ENCODE measurements at regions not wholly inside any gene's neighbourhood (a gene's known extent, or its start where the extent isn't known, plus 50 kb on each side); places are given as distances from the start of the nearest gene placed in this dataset.
"Not testable (repeated sequence)": the region's sequence is repeated elsewhere in the genome, so short reads cannot be mapped to it uniquely, and the experiment has no call there.

GRCh38 chr20:52305024-52305645, 113.6 kb upstream of the ZFP64 start:
- no peaks in the 10 kb centered on the region for H3K36me3 ChIP-seq (ENCODE audit: insufficient read depth, low read length)
- H3K27me3 ChIP-seq (ENCODE audit: insufficient read depth, low read length): peaks cover 7% of the 10 kb centered on the region; the same call in 1 of the 2 replicates
- no peak overlapping the region for H2AFZ ChIP-seq (ENCODE audit: low read length, unreplicated experiment)
- H3K27ac ChIP-seq (ENCODE audit: low read depth, low read length): no peak overlapping the region
- no peaks in the 10 kb centered on the region for H3K79me2 ChIP-seq (ENCODE audit: control insufficient read depth, insufficient read depth, low read length, unreplicated experiment)
- no peaks in the 10 kb centered on the region for H3K4me1 ChIP-seq (ENCODE audit: control insufficient read depth, insufficient read depth, low read length, unreplicated experiment)
- H3K4me3 ChIP-seq (ENCODE audit: low read depth, low read length): no peak overlapping the region

GRCh38 chr20:52303281-52303950, 111.8 kb upstream of the ZFP64 start:
- no peaks in the 10 kb centered on the region for H3K36me3 ChIP-seq (ENCODE audit: insufficient read depth, low read length)
- no peak overlapping the region for H3K27ac ChIP-seq (ENCODE audit: low read depth, low read length)
- no peaks in the 10 kb centered on the region for H3K79me2 ChIP-seq (ENCODE audit: control insufficient read depth, insufficient read depth, low read length, unreplicated experiment)
- H3K27me3 ChIP-seq (ENCODE audit: insufficient read depth, low read length): no peaks in the 10 kb centered on the region
- no peak overlapping the region for H2AFZ ChIP-seq (ENCODE audit: low read length, unreplicated experiment)
- no peaks in the 10 kb centered on the region for H3K4me1 ChIP-seq (ENCODE audit: control insufficient read depth, insufficient read depth, low read length, unreplicated experiment)
- H3K4me3 ChIP-seq (ENCODE audit: low read depth, low read length): no peak overlapping the region

GRCh38 chr20:52302736-52303135, 111.2 kb upstream of the ZFP64 start:
- no peak overlapping the region for H3K4me3 ChIP-seq (ENCODE audit: low read depth, low read length)
- H3K36me3 ChIP-seq (ENCODE audit: insufficient read depth, low read length): no peaks in the 10 kb centered on the region
- no peaks in the 10 kb centered on the region for H3K4me1 ChIP-seq (ENCODE audit: control insufficient read depth, insufficient read depth, low read length, unreplicated experiment)
- no peak overlapping the region for H2AFZ ChIP-seq (ENCODE audit: low read length, unreplicated experiment)
- H3K27ac ChIP-seq (ENCODE audit: low read depth, low read length): no peak overlapping the region
- H3K27me3 ChIP-seq (ENCODE audit: insufficient read depth, low read length): no peaks in the 10 kb centered on the region
- H3K79me2 ChIP-seq (ENCODE audit: control insufficient read depth, insufficient read depth, low read length, unreplicated experiment): no peaks in the 10 kb centered on the region

- H3K27me3 ChIP-seq (ENCODE audit: insufficient read depth, low read length); H3K27ac ChIP-seq (ENCODE audit: low read depth, low read length); H2AFZ ChIP-seq (ENCODE audit: low read length, unreplicated experiment); H3K4me1 ChIP-seq (ENCODE audit: control insufficient read depth, insufficient read depth, low read length, unreplicated experiment); H3K36me3 ChIP-seq (ENCODE audit: insufficient read depth, low read length); H3K79me2 ChIP-seq (ENCODE audit: control insufficient read depth, insufficient read depth, low read length, unreplicated experiment); H3K4me3 ChIP-seq (ENCODE audit: low read depth, low read length): not testable (repeated sequence)
These were observed 110.5 kb upstream of the ZFP64 start for GRCh38 chr20:52302051-52302450.

GRCh38 chr20:52295556-52295955, 104.0 kb upstream of the ZFP64 start:
- no peak overlapping the region for H2AFZ ChIP-seq (ENCODE audit: low read length, unreplicated experiment)
- no peaks in the 10 kb centered on the region for H3K4me1 ChIP-seq (ENCODE audit: control insufficient read depth, insufficient read depth, low read length, unreplicated experiment)
- H3K79me2 ChIP-seq (ENCODE audit: control insufficient read depth, insufficient read depth, low read length, unreplicated experiment): no peaks in the 10 kb centered on the region
- H3K4me3 ChIP-seq (ENCODE audit: low read depth, low read length): no peak overlapping the region
- no peaks in the 10 kb centered on the region for H3K27me3 ChIP-seq (ENCODE audit: insufficient read depth, low read length)
- H3K36me3 ChIP-seq (ENCODE audit: insufficient read depth, low read length): no peaks in the 10 kb centered on the region
- no peak overlapping the region for H3K27ac ChIP-seq (ENCODE audit: low read depth, low read length)

- no peak overlapping the region for H3K4me3 ChIP-seq (ENCODE audit: low read depth, low read length)
- H2AFZ ChIP-seq (ENCODE audit: low read length, unreplicated experiment): no peak overlapping the region
- H3K27ac ChIP-seq (ENCODE audit: low read depth, low read length): no peak overlapping the region
- H3K27me3 ChIP-seq (ENCODE audit: insufficient read depth, low read length): no peaks in the 10 kb centered on the region
- H3K79me2 ChIP-seq (ENCODE audit: control insufficient read depth, insufficient read depth, low read length, unreplicated experiment): no peaks in the 10 kb centered on the region
- H3K36me3 ChIP-seq (ENCODE audit: insufficient read depth, low read length): no peaks in the 10 kb centered on the region
- H3K4me1 ChIP-seq (ENCODE audit: control insufficient read depth, insufficient read depth, low read length, unreplicated experiment): no peaks in the 10 kb centered on the region
These were observed 102.6 kb upstream of the ZFP64 start for GRCh38 chr20:52294106-52294628.

- no peaks in the 10 kb centered on the region for H3K79me2 ChIP-seq (ENCODE audit: control insufficient read depth, insufficient read depth, low read length, unreplicated experiment)
- H3K4me1 ChIP-seq (ENCODE audit: control insufficient read depth, insufficient read depth, low read length, unreplicated experiment): no peaks in the 10 kb centered on the region
- H3K27me3 ChIP-seq (ENCODE audit: insufficient read depth, low read length): peaks cover 4% of the 10 kb centered on the region; the same call in 1 of the 2 replicates
- H3K36me3 ChIP-seq (ENCODE audit: insufficient read depth, low read length): no peaks in the 10 kb centered on the region
- H2AFZ ChIP-seq (ENCODE audit: low read length, unreplicated experiment): no peak overlapping the region
- H3K27ac ChIP-seq (ENCODE audit: low read depth, low read length): no peak overlapping the region
- no peak overlapping the region for H3K4me3 ChIP-seq (ENCODE audit: low read depth, low read length)
These were observed 99.5 kb upstream of the ZFP64 start for GRCh38 chr20:52291109-52291508.

GRCh38 chr20:52290569-52290968, 99.0 kb upstream of the ZFP64 start:
- H3K4me1 ChIP-seq (ENCODE audit: control insufficient read depth, insufficient read depth, low read length, unreplicated experiment): no peaks in the 10 kb centered on the region

GRCh38 chr20:52289956-52290565, 98.5 kb upstream of the ZFP64 start:
- Histone ChIP-seq H3K79me2 (ENCODE audit: control insufficient read depth, insufficient read depth, low read length, unreplicated experiment) (no peaks in the 10 kb centered on the region), H2AFZ (ENCODE audit: low read length, unreplicated experiment) (no peak overlapping the region)

More at GRCh38 chr20:52290569-52290968, 99.0 kb upstream of the ZFP64 start:
- no peaks in the 10 kb centered on the region for H3K36me3 ChIP-seq (ENCODE audit: insufficient read depth, low read length)
- H3K27ac ChIP-seq (ENCODE audit: low read depth, low read length): no peak overlapping the region
- no peak overlapping the region for H2AFZ ChIP-seq (ENCODE audit: low read length, unreplicated experiment)
- H3K27me3 ChIP-seq (ENCODE audit: insufficient read depth, low read length): peaks cover 4% of the 10 kb centered on the region; the same call in 1 of the 2 replicates
- H3K79me2 ChIP-seq (ENCODE audit: control insufficient read depth, insufficient read depth, low read length, unreplicated experiment): no peaks in the 10 kb centered on the region
- no peak overlapping the region for H3K4me3 ChIP-seq (ENCODE audit: low read depth, low read length)

GRCh38 chr20:52280407-52280806, 88.8 kb upstream of the ZFP64 start:
- Histone ChIP-seq H3K27ac (ENCODE audit: low read depth, low read length) (no peak overlapping the region), H2AFZ (ENCODE audit: low read length, unreplicated experiment) (no peak overlapping the region), H3K36me3 (ENCODE audit: insufficient read depth, low read length) (no peaks in the 10 kb centered on the region), H3K27me3 (ENCODE audit: insufficient read depth, low read length) (0 out of 2 replicates have a peak, but pooled peaks cover 12% of the 10 kb centered on the region), H3K4me1 (ENCODE audit: control insufficient read depth, insufficient read depth, low read length, unreplicated experiment) (no peaks in the 10 kb centered on the region), H3K79me2 (ENCODE audit: control insufficient read depth, insufficient read depth, low read length, unreplicated experiment) (no peaks in the 10 kb centered on the region), H3K4me3 (ENCODE audit: low read depth, low read length) (no peak overlapping the region)

More at GRCh38 chr20:52289956-52290565, 98.5 kb upstream of the ZFP64 start:
- Histone ChIP-seq H3K4me3 (ENCODE audit: low read depth, low read length) (no peak overlapping the region), H3K27me3 (ENCODE audit: insufficient read depth, low read length) (peaks cover 6% of the 10 kb centered on the region; the same call in 1 of the 2 replicates), H3K27ac (ENCODE audit: low read depth, low read length) (no peak overlapping the region), H3K4me1 (ENCODE audit: control insufficient read depth, insufficient read depth, low read length, unreplicated experiment) (no peaks in the 10 kb centered on the region), H3K36me3 (ENCODE audit: insufficient read depth, low read length) (no peaks in the 10 kb centered on the region)

Data from ACC112 (cell line).